A549 (cell line): ENCODE measurements at regions not wholly inside any gene's neighbourhood (a gene's known extent, or its start where the extent isn't known, plus 50 kb on each side); places are given as distances from the start of the nearest gene placed in this dataset.

Experiments used
- ATAC-seq, 2 experiments: fragments of 200-7000 bp in 1 of 2; fragments of >200 bp in 1 of 2; cut with Nextera tagmentation in 1 of 2; cut with Tn5 transposase in 1 of 2; 3 replicates each; pipeline versions ENCODE4 v1.8.0 to v1.9.1; 2018 to 2020; ENCODE audit warnings: mild to moderate bottlenecking in 1 of 2, moderate library complexity in 1 of 2
- CTCF ChIA-PET: fragments of 300-600 bp; sonication (Branson Sonifier 250); formaldehyde crosslinking; extraction: SDS; loops from one replicate; lab custom pipeline; 2021; ENCODE audit warnings: antibody characterized with exemption, inconsistent platforms; lab: Yijun Ruan, JAX
- POLR2A ChIA-PET: fragments of 350-600 bp; formaldehyde crosslinking; extraction: SDS; loops from one replicate; lab custom pipeline; 2021; ENCODE audit warnings: antibody characterized with exemption, inconsistent platforms; lab: Yijun Ruan, JAX
- DNase-seq, 2 experiments: peaks; one replicate each; pipeline versions ENCODE4 v3.0.0 to v3.0.0-alpha.2; 2011 to 2016; ENCODE audit warnings: low read depth in 1 of 2, low spot score in 1 of 2
- FAIRE-seq: peaks from 2 replicates; lab custom pipeline; 2011; peaks lifted over from hg19 to GRCh38; lab: Jason Lieb, UNC
- H3K27ac ChIP-seq, 2 experiments: fragments of >200 bp; sonication (Bioruptor Twin); formaldehyde crosslinking; 3 replicates each; pipeline ENCODE4 v1.5.1; 2016 to 2017
- H3K4me1 ChIP-seq: fragments of >200 bp; sonication (Bioruptor Twin); formaldehyde crosslinking; 3 replicates; pipeline ENCODE4 v1.6.1; 2016
- H3K4me2 ChIP-seq: fragments of >200 bp; sonication (Bioruptor Twin); formaldehyde crosslinking; 3 replicates; pipeline ENCODE4 v1.6.1; 2016
- H3K4me3 ChIP-seq: fragments of >200 bp; sonication (Bioruptor Twin); formaldehyde crosslinking; 3 replicates; pipeline ENCODE4 v1.5.1; 2016
- H3K9me3 ChIP-seq: fragments of >200 bp; sonication (Bioruptor Twin); formaldehyde crosslinking; 3 replicates; pipeline ENCODE4 v1.6.1; 2016
- ATOH8 ChIP-seq: fragments of 250-450 bp; sonication (Bioruptor Pico); IDR thresholded peaks from 2 replicates; pipeline ENCODE4 v1.5.0; 2020; ENCODE audit warnings: low read depth, mild to moderate bottlenecking, moderate library complexity
- BCL3 ChIP-seq: fragments of >200 bp; sonication (Bioruptor Twin); formaldehyde crosslinking; IDR thresholded peaks from 3 replicates; pipeline ENCODE4 v1.6.1; 2016
- BHLHE40 ChIP-seq: IDR thresholded peaks from 2 replicates; pipeline ENCODE4 v1.6.1; 2012; ENCODE audit warnings: low read depth, low read length, inconsistent platforms
- CBX2 ChIP-seq: fragments of 200-600 bp; sonication (generic); IDR thresholded peaks from 2 replicates; pipeline ENCODE4 v1.6.1; 2016; ENCODE audit warnings: low read depth, mild to moderate bottlenecking, borderline replicate concordance
- CBX8 ChIP-seq: fragments of 200-600 bp; sonication (generic); IDR thresholded peaks from 2 replicates; pipeline ENCODE4 v1.6.1; 2016
- CHD2 ChIP-seq: fragments of 150-350 bp; IDR thresholded peaks from 2 replicates; pipeline ENCODE4 v1.6.1; 2014; ENCODE audit warnings: low read length; ENCODE audit not compliant: partially characterized antibody
- CTCF ChIP-seq: fragments of >200 bp; sonication (Bioruptor Twin); formaldehyde crosslinking; IDR thresholded peaks from 3 replicates; pipeline ENCODE4 v1.5.1; 2016
- EHF ChIP-seq: fragments of 250-450 bp; sonication (Bioruptor Pico); IDR thresholded peaks from 2 replicates; pipeline ENCODE4 v1.5.0; 2020; ENCODE audit warnings: mild to moderate bottlenecking
- EP300 ChIP-seq, 2 experiments: fragments of >200 bp; sonication (Bioruptor Twin); formaldehyde crosslinking; IDR thresholded peaks; 2 replicates in 1 of 2; 3 replicates in 1 of 2; pipeline ENCODE4 v1.6.1; 2016 to 2017
- ESRRA ChIP-seq: fragments of 150-350 bp; IDR thresholded peaks from 2 replicates; pipeline ENCODE4 v1.6.1; 2014; ENCODE audit warnings: mild to moderate bottlenecking, low read length, borderline replicate concordance
- FOSL2 ChIP-seq, 2 experiments: fragments of 450-650 bp in 1 of 2; fragments of >200 bp in 1 of 2; sonication (Bioruptor Twin) in 1 of 2; formaldehyde crosslinking; IDR thresholded peaks; 2 replicates each; pipeline versions ENCODE4 v1.5.0 to v1.6.1; 2016 to 2020; ENCODE audit warnings: mild to moderate bottlenecking in 1 of 2, moderate library complexity in 1 of 2
- GATA3 ChIP-seq: IDR thresholded peaks from 2 replicates; pipeline ENCODE4 v1.6.1; 2012; ENCODE audit warnings: borderline replicate concordance
- HOXA7 ChIP-seq: fragments of 250-450 bp; sonication (Bioruptor Pico); IDR thresholded peaks from 2 replicates; pipeline ENCODE4 v1.5.0; 2020; ENCODE audit warnings: mild to moderate bottlenecking, moderate library complexity
- HOXB13 ChIP-seq: fragments of 250-450 bp; sonication (Bioruptor Pico); IDR thresholded peaks from 2 replicates; pipeline ENCODE4 v1.5.0; 2020; ENCODE audit warnings: low read depth, mild to moderate bottlenecking, moderate library complexity
- JUN ChIP-seq, 2 experiments: fragments of >200 bp; sonication (Bioruptor Twin); formaldehyde crosslinking; IDR thresholded peaks; 2 replicates in 1 of 2; 3 replicates in 1 of 2; pipeline ENCODE4 v1.6.1; 2016 to 2017
- MYC ChIP-seq: IDR thresholded peaks from 2 replicates; pipeline ENCODE4 v1.6.1; 2012; ENCODE audit warnings: mild to moderate bottlenecking, inconsistent platforms, low read length, improper control_type of control experiment, borderline replicate concordance
- NFE2L2 ChIP-seq: fragments of 150-350 bp; conservative IDR thresholded peaks from 2 replicates; pipeline ENCODE4 v1.6.1; 2014; ENCODE audit warnings: low read length
- PBX3 ChIP-seq: IDR thresholded peaks from 2 replicates; pipeline ENCODE4 v1.6.1; 2012
- POLR2A ChIP-seq: IDR thresholded peaks from 2 replicates; pipeline ENCODE4 v1.6.1; 2012; ENCODE audit warnings: mild to moderate bottlenecking, low read length
- RAD21 ChIP-seq, 2 experiments: fragments of >200 bp in 1 of 2; sonication (Bioruptor Twin) in 1 of 2; formaldehyde crosslinking in 1 of 2; IDR thresholded peaks in 1 of 2; conservative IDR thresholded peaks in 1 of 2; 2 replicates in 1 of 2; 3 replicates in 1 of 2; pipeline ENCODE4 v1.6.1; 2012 to 2018; ENCODE audit warnings: inconsistent platforms in 1 of 2
- RCOR1 ChIP-seq: fragments of 150-350 bp; IDR thresholded peaks from 2 replicates; pipeline ENCODE4 v1.6.1; 2014; ENCODE audit warnings: antibody characterized with exemption, low read length, low read depth
- SMC3 ChIP-seq: fragments of >200 bp; sonication (Bioruptor Twin); formaldehyde crosslinking; IDR thresholded peaks from 3 replicates; pipeline ENCODE4 v1.6.1; 2018; ENCODE audit warnings: inconsistent platforms
- SREBF2 ChIP-seq: fragments of 450-650 bp; IDR thresholded peaks from 2 replicates; pipeline ENCODE4 v1.6.1; 2014; ENCODE audit warnings: mild to moderate bottlenecking, moderate library complexity
- TFCP2L1 ChIP-seq: fragments of 250-450 bp; sonication (Bioruptor Pico); IDR thresholded peaks from 2 replicates; pipeline ENCODE4 v1.5.0; 2021; ENCODE audit warnings: mild to moderate bottlenecking
- ZC3H11A ChIP-seq: fragments of 450-650 bp; IDR thresholded peaks from 2 replicates; pipeline ENCODE4 v1.6.1; 2014; ENCODE audit warnings: antibody characterized with exemption, mild to moderate bottlenecking
- WGBS: methylation state at CpG from one replicate; pipeline ENCODE4 v1.1.6; 2017; ENCODE audit errors: missing lambda C conversion rate; 5-methylcytosine and 5-hydroxymethylcytosine counted together

GRCh38 chr12:34390846-34391700 lies 368.8 kb downstream of the ALG10 start:
- WGBS = 27% methylated on average over 24 of the region's 24 CpGs
- DNase-seq = no peak
- H3K4me2 ChIP-seq = no peak overlapping the region
- FAIRE-seq = no peak
- ChIA-PET POLR2A (no interaction called here), CTCF (no interaction called here)
- no peak overlapping the region for H3K4me3 ChIP-seq
- H3K4me1 ChIP-seq = no peaks in the 10 kb centered on the region
- no peak for ATAC-seq
- TF ChIP-seq MYC = no peak
- no peak for TF ChIP-seq ESRRA
- no peak for TF ChIP-seq CBX2
- TF ChIP-seq ZC3H11A = no peak
- TF ChIP-seq CHD2 = no peak
- TF ChIP-seq BCL3 = no peak
- no peak for TF ChIP-seq BHLHE40
- no peak for TF ChIP-seq RAD21 (conservative IDR thresholded peaks at IDR 0.05 in 1 of 2, IDR thresholded peaks at IDR 0.05 in 1 of 2)
- TF ChIP-seq POLR2A = no peak
- TF ChIP-seq ATOH8 (CRISPR knock-in tag) = no peak
- no peak for TF ChIP-seq CBX8
- no peak for TF ChIP-seq PBX3
- no peak for TF ChIP-seq HOXB13 (CRISPR knock-in tag)
- TF ChIP-seq EHF (CRISPR knock-in tag) = no peak
- TF ChIP-seq CTCF = no peak
- TF ChIP-seq FOSL2 (IDR thresholded peaks at IDR 0.05) = no peak
- TF ChIP-seq FOSL2 (CRISPR knock-in tag; IDR thresholded peaks at IDR 0.05) = no peak
- no peak for TF ChIP-seq HOXA7
- no peak for TF ChIP-seq RCOR1
- TF ChIP-seq TFCP2L1 = no peak
- no peak for TF ChIP-seq GATA3
- H3K9me3 ChIP-seq = no peaks in the 10 kb centered on the region
- H3K27ac ChIP-seq = no peak overlapping the region

- FAIRE-seq = no peak
- TF ChIP-seq EHF (CRISPR knock-in tag) = no peak
- no peak for TF ChIP-seq PBX3
- TF ChIP-seq HOXB13 (CRISPR knock-in tag) = no peak
- no peak for TF ChIP-seq JUN (IDR thresholded peaks at IDR 0.05)
- no peak for TF ChIP-seq EP300 (IDR thresholded peaks at IDR 0.05)
- no peak for TF ChIP-seq SMC3
- TF ChIP-seq CHD2 = no peak
- no peak for TF ChIP-seq HOXA7
- no peak for TF ChIP-seq SREBF2
- TF ChIP-seq NFE2L2 = no peak
- no peak for TF ChIP-seq MYC
- TF ChIP-seq, all 56 proteins: peak for 0
- CTCF ChIA-PET = no interaction called here
- DNase-seq (no peak), ATAC-seq (no peak)
- POLR2A ChIA-PET = no interaction called here
- H3K4me1 ChIP-seq = no peaks in the 10 kb centered on the region
- 21% methylated on average over 34 of the region's 37 CpGs for WGBS
- no peak overlapping the region for H3K27ac ChIP-seq
- H3K4me2 ChIP-seq = no peak overlapping the region
- no peak overlapping the region for H3K4me3 ChIP-seq
- H3K9me3 ChIP-seq = no peaks in the 10 kb centered on the region
Observed at GRCh38 chr12:34391771-34392581, 369.7 kb downstream of the ALG10 start.
